SK-N-SH treated with all-trans-retinoic acid at 6 μM for 48 hours (cell line): ENCODE measurements at regions not wholly inside any gene's neighbourhood (a gene's known extent, or its start where the extent isn't known, plus 50 kb on each side); places are given as distances from the start of the nearest gene placed in this dataset.
"Not testable (repeated sequence)": the region's sequence is repeated elsewhere in the genome, so short reads cannot be mapped to it uniquely, and the experiment has no call there.

ENCODE experiments used
- GLIS3 ChIP-seq: fragments of 250-450 bp; sonication (Bioruptor Pico); IDR thresholded peaks from 2 replicates; pipeline ENCODE4 v1.5.0; 2020; ENCODE audit warnings: mild to moderate bottlenecking, moderate library complexity
- ZFP30 ChIP-seq: fragments of 450-650 bp; formaldehyde crosslinking; IDR thresholded peaks from 2 replicates; pipeline ENCODE4 v1.5.0; 2022; ENCODE audit warnings: mild to moderate bottlenecking, moderate library complexity
- ZNF565 ChIP-seq: fragments of 450-650 bp; formaldehyde crosslinking; conservative IDR thresholded peaks from 2 replicates; pipeline ENCODE4 v1.5.0; 2020; ENCODE audit warnings: low read depth, mild to moderate bottlenecking, moderate library complexity
- ZNF70 ChIP-seq: fragments of 450-650 bp; formaldehyde crosslinking; IDR thresholded peaks from 2 replicates; pipeline ENCODE4 v1.5.0; 2020; ENCODE audit warnings: mild to moderate bottlenecking, moderate library complexity
- TF ChIP-seq, protein P1 (sequence below): fragments of 250-450 bp; sonication (Bioruptor Pico); IDR thresholded peaks from 2 replicates; pipeline ENCODE4 v1.8.0; 2020; ENCODE audit warnings: mild to moderate bottlenecking, moderate library complexity, borderline replicate concordance

DNA sequence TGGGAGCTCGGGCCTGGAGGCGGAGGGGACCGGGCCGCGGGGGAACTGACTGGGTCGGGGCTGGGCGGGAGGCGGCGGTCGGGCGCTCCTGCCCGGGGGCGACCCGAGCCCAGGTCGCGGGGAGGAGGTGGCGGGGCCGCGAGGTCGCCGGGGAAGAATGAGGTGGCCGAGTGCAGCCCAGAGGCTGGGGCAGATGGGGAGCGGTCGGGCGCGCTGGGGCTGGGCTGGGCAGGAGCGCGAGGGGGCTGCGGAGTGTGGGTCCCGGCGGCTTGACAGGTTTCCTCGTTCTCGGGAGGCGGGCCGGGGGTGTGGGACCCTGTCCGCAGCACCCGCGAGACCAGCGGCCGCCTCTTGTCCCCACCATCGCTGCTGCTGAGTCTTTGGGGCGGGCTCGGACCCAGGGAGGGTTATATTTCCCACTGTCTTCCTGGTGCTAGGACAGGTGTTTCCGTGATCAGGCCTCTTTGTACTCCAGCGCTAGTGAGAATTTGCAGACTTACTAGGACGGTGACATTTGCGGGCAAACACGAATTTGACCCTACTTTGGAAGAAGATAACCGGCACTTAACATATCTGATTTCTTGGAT, 208.4 kb upstream of the ZNF722 start:
- not testable (repeated sequence) for TF ChIP-seq ZNF70 (CRISPR knock-in tag); GLIS3; ZNF565; ZFP30 (CRISPR knock-in tag)
- TF ChIP-seq, protein P1, sequence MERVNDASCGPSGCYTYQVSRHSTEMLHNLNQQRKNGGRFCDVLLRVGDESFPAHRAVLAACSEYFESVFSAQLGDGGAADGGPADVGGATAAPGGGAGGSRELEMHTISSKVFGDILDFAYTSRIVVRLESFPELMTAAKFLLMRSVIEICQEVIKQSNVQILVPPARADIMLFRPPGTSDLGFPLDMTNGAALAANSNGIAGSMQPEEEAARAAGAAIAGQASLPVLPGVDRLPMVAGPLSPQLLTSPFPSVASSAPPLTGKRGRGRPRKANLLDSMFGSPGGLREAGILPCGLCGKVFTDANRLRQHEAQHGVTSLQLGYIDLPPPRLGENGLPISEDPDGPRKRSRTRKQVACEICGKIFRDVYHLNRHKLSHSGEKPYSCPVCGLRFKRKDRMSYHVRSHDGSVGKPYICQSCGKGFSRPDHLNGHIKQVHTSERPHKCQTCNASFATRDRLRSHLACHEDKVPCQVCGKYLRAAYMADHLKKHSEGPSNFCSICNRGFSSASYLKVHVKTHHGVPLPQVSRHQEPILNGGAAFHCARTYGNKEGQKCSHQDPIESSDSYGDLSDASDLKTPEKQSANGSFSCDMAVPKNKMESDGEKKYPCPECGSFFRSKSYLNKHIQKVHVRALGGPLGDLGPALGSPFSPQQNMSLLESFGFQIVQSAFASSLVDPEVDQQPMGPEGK (CRISPR knock-in tag), result not testable (repeated sequence)
